Kidney epithelial cell (primary cell): ENCODE measurements at regions not wholly inside any gene's neighbourhood (a gene's known extent, or its start where the extent isn't known, plus 50 kb on each side); places are given as distances from the start of the nearest gene placed in this dataset.
"Not testable (repeated sequence)": the region's sequence is repeated elsewhere in the genome, so short reads cannot be mapped to it uniquely, and the experiment has no call there.

Experiments
- DNase-seq: peaks from one replicate; pipeline ENCODE4 v3.0.0-alpha.2; 2010; ENCODE audit warnings: low read depth
- H3K27me3 ChIP-seq: 2 replicates; pipeline ENCODE4 v1.6.0; 2011; ENCODE audit warnings: low read length; ENCODE audit not compliant: control insufficient read depth, insufficient read depth
- H3K36me3 ChIP-seq: 2 replicates; pipeline ENCODE4 v1.5.1; 2011; ENCODE audit warnings: low read length; ENCODE audit not compliant: control insufficient read depth, insufficient read depth
- H3K4me3 ChIP-seq: 2 replicates; pipeline ENCODE4 v1.5.1; 2011; ENCODE audit warnings: low read depth, mild to moderate bottlenecking, control low read depth, low read length
- CTCF ChIP-seq: IDR thresholded peaks from 2 replicates; pipeline ENCODE4 v1.5.1; 2011; ENCODE audit warnings: mild to moderate bottlenecking, moderate library complexity, low read length, control low read depth, inconsistent platforms; ENCODE audit not compliant: insufficient read depth, poor library complexity, severe bottlenecking

GRCh38 chr6:166705069-166705468 is 78.0 kb upstream of the RPS6KA2 start:
- H3K4me3 ChIP-seq, result no peak overlapping the region
- TF ChIP-seq CTCF, result no peak
- DNase-seq, result no peak
- H3K36me3 ChIP-seq, result no peaks in the 10 kb centered on the region
- H3K27me3 ChIP-seq, result no peaks in the 10 kb centered on the region

- DNase-seq, result no peak
- no peak for TF ChIP-seq CTCF
- H3K4me3 ChIP-seq, result no peak overlapping the region
- H3K36me3 ChIP-seq, result no peaks in the 10 kb centered on the region
- H3K27me3 ChIP-seq, result no peaks in the 10 kb centered on the region
Measured at GRCh38 chr6:166704171-166704570, 77.1 kb upstream of the RPS6KA2 start.

GRCh38 chr6:166703149-166703710 is 76.2 kb upstream of the RPS6KA2 start:
- TF ChIP-seq CTCF, result no peak
- H3K27me3 ChIP-seq, result no peaks in the 10 kb centered on the region
- H3K4me3 ChIP-seq, result no peak overlapping the region
- no peak for DNase-seq
- H3K36me3 ChIP-seq, result no peaks in the 10 kb centered on the region

- DNase-seq, H3K4me3 ChIP-seq, H3K36me3 ChIP-seq, H3K27me3 ChIP-seq: not testable (repeated sequence)
Measured at GRCh38 chr6:166701424-166701823, 74.4 kb upstream of the RPS6KA2 start.

GRCh38 chr6:166700871-166701270 is 73.8 kb upstream of the RPS6KA2 start:
- not testable (repeated sequence) for DNase-seq

GRCh38 chr6:166697113-166697512 is 70.1 kb upstream of the RPS6KA2 start:
- H3K36me3 ChIP-seq, result no peaks in the 10 kb centered on the region
- no peak overlapping the region for H3K4me3 ChIP-seq
- H3K27me3 ChIP-seq, result no peaks in the 10 kb centered on the region
- DNase-seq, result no peak
- TF ChIP-seq CTCF, result no peak

More at GRCh38 chr6:166700871-166701270, 73.8 kb upstream of the RPS6KA2 start:
- H3K36me3 ChIP-seq, H3K27me3 ChIP-seq, H3K4me3 ChIP-seq: not testable (repeated sequence)

GRCh38 chr6:166693880-166694279 is 66.8 kb upstream of the RPS6KA2 start:
- no peaks in the 10 kb centered on the region for H3K27me3 ChIP-seq
- TF ChIP-seq CTCF, result no peak
- H3K4me3 ChIP-seq, result no peak overlapping the region
- DNase-seq, result no peak
- H3K36me3 ChIP-seq, result no peaks in the 10 kb centered on the region
